H1 (cell line): ENCODE measurements at regions not wholly inside any gene's neighbourhood (a gene's known extent, or its start where the extent isn't known, plus 50 kb on each side); places are given as distances from the start of the nearest gene placed in this dataset.

Source experiments
- BACH1 ChIP-seq: IDR thresholded peaks from 2 replicates; pipeline ENCODE4 v1.6.1; 2012; ENCODE audit warnings: low read length, improper control_type of control experiment
- SAP30 ChIP-seq: fragments of 300-600 bp; sonication (generic); IDR thresholded peaks from 2 replicates; pipeline ENCODE4 v1.7.1; 2012; ENCODE audit warnings: low read length, moderate library complexity, mild to moderate bottlenecking, inconsistent platforms; ENCODE audit not compliant: insufficient read depth, insufficient replicate concordance
- TEAD4 ChIP-seq: IDR thresholded peaks from 2 replicates; pipeline ENCODE4 v1.6.1; 2012; ENCODE audit warnings: low read depth, low read length, inconsistent platforms, mixed read lengths

- TF ChIP-seq TEAD4 = no peak
- TF ChIP-seq SAP30 = no peak
- TF ChIP-seq BACH1 = no peak
- TF ChIP-seq, all 59 proteins: peak for 0
Observed at GRCh38 chr6:95819461-95819860, 196.3 kb upstream of the FUT9 start (continued).
